ENCODE measurements at regions not wholly inside any gene's neighbourhood (a gene's known extent, or its start where the extent isn't known, plus 50 kb on each side); places are given as distances from the start of the nearest gene placed in this dataset.

- TF ChIP-seq, protein P1, sequence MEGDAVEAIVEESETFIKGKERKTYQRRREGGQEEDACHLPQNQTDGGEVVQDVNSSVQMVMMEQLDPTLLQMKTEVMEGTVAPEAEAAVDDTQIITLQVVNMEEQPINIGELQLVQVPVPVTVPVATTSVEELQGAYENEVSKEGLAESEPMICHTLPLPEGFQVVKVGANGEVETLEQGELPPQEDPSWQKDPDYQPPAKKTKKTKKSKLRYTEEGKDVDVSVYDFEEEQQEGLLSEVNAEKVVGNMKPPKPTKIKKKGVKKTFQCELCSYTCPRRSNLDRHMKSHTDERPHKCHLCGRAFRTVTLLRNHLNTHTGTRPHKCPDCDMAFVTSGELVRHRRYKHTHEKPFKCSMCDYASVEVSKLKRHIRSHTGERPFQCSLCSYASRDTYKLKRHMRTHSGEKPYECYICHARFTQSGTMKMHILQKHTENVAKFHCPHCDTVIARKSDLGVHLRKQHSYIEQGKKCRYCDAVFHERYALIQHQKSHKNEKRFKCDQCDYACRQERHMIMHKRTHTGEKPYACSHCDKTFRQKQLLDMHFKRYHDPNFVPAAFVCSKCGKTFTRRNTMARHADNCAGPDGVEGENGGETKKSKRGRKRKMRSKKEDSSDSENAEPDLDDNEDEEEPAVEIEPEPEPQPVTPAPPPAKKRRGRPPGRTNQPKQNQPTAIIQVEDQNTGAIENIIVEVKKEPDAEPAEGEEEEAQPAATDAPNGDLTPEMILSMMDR (IDR thresholded peaks at IDR 0.05): no peak
- H3K4me3 ChIP-seq: no peak overlapping the region
- no peak for DNase-seq (ENCODE audit: low spot score)
- H3K27ac ChIP-seq: no peak overlapping the region
Measured at GRCh38 chr10:111522551-111522950, 445.7 kb downstream of the ADRA2A start.

- H3K27ac ChIP-seq: no peak overlapping the region
- no peak for DNase-seq (ENCODE audit: low spot score)
- TF ChIP-seq, protein P1 (IDR thresholded peaks at IDR 0.05): no peak
Measured at GRCh38 chr10:111523016-111523415, 446.2 kb downstream of the ADRA2A start.

DNA sequence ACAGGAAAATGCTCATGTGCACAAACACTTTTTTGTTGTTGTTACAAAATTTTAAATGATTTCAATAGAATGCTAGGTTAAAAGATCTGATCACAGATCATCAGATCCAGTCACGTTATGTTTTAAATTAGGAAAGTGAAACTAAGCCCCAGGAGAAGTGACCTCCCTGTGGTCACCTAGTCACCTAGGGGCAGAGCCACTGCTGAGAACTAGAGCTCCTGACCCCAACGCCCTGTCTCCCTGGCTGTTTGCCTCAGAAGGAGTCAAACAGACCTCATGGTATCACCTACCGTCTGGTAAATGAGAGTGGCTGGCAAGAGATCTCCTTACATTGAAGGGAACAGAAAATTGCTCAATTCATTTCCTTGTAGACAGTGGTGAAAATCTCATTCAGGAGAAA, 447.3 kb downstream of the ADRA2A start:
- DNase-seq (ENCODE audit: low spot score): no peak
- Histone ChIP-seq H3K4me3 (no peak overlapping the region), H3K27ac (no peak overlapping the region)
- TF ChIP-seq, protein P1 (IDR thresholded peaks at IDR 0.05): no peak

More at GRCh38 chr10:111523016-111523415, 446.2 kb downstream of the ADRA2A start:
- H3K4me3 ChIP-seq: no peak overlapping the region

DNA sequence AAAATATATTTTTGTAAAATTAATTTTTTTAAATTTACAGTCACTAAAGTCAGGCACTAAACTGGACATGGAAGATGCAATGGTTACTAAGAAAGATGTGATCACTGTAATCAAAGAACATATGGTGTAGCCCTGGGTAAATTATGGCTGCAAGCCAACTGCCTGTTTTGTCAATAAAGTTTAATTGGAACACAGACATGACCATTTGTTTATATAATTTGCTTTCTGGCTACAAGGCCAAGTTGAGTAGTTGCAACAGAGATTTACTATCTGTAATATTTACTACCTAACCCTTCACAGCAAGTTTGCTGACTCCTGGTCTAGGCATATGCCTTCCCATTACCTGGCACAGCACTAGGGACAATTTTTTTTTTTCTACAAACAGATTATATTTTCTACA, 448.9 kb downstream of the ADRA2A start:
- TF ChIP-seq, protein P1 (IDR thresholded peaks at IDR 0.05): no peak
- Histone ChIP-seq H3K4me3 (no peak overlapping the region), H3K27ac (no peak overlapping the region)
- no peak for DNase-seq (ENCODE audit: low spot score)

- no peak overlapping the region for H3K27ac ChIP-seq
- TF ChIP-seq, protein P1 (IDR thresholded peaks at IDR 0.05): no peak
- DNase-seq (ENCODE audit: low spot score): no peak
- no peak overlapping the region for H3K4me3 ChIP-seq
Measured at GRCh38 chr10:111531690-111532089, 454.9 kb downstream of the ADRA2A start.

DNA sequence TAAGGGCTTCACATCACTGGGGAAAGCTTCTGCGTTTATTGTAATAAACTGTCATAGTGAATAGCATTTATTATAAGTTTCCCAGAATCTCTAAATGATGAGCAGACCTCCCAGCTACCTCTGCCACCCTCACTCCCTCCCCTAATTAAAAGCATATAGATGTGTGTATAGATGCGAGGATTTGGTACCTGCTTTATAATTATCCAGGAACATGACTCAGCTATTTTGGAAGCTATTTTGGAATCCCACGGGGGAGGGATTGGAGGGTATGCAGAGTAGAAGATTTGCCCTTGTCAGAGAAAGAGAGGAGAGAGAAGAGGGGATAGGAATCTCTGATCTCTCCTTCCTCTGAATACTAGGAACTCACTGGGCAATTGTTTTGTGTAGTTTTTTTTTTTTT, 455.3 kb downstream of the ADRA2A start:
- DNase-seq (ENCODE audit: low spot score): no peak
- TF ChIP-seq, protein P1 (IDR thresholded peaks at IDR 0.05): no peak
- Histone ChIP-seq H3K4me3 (no peak overlapping the region), H3K27ac (no peak overlapping the region)

DNA sequence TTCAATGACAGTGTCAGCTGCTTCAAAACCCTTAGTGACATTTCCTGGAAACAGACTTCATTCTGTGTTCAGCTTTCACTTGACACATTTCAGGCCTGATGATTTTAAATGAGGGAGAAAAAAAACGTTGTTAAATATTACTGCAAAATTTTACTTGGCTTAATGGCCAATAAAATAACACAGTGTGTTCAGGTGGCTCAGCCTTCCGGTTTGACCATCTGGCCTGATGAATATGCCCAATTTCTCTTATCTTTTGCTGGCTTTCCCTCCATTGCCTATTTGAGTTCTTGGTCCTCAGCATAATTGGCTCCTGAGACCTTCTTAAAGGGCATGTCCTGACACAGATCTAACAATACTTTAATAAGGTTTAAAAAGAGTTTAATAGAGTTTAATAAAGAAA, 462.4 kb downstream of the ADRA2A start:
- Histone ChIP-seq H3K4me3 (no peak overlapping the region), H3K27ac (no peak overlapping the region)
- no peak for DNase-seq (ENCODE audit: low spot score)
- TF ChIP-seq, protein P1 (IDR thresholded peaks at IDR 0.05): no peak
